Common myeloid progenitor, CD34-positive (primary cell): ENCODE measurements at regions not wholly inside any gene's neighbourhood (a gene's known extent, or its start where the extent isn't known, plus 50 kb on each side); places are given as distances from the start of the nearest gene placed in this dataset.

Experiments used
- CTCF ChIA-PET: fragments of 350-600 bp; sonication (Branson Sonifier 250); formaldehyde crosslinking; loops from one replicate; lab custom pipeline; 2021; ENCODE audit warnings: antibody characterized with exemption; lab: Charles Lee
- POLR2A ChIA-PET: fragments of 350-600 bp; sonication (Branson Sonifier 250); formaldehyde crosslinking; loops from one replicate; lab custom pipeline; 2021; ENCODE audit warnings: antibody characterized with exemption; lab: Charles Lee
- DNase-seq, 3 donors: peaks; one replicate each; pipeline versions ENCODE4 v3.0.0 to v3.0.0-alpha.2; 2013
- H3K27ac ChIP-seq, 2 experiments: 1 replicate in 1 of 2; 2 replicates in 1 of 2; pipeline ENCODE4 v1.7.0; 2013; ENCODE audit warnings: inconsistent platforms in 2 of 2, low read length in 2 of 2, mild to moderate bottlenecking in 2 of 2, low read depth in 1 of 2, moderate library complexity in 1 of 2; ENCODE audit not compliant: severe bottlenecking in 2 of 2, insufficient read depth in 1 of 2, poor library complexity in 1 of 2
- H3K27me3 ChIP-seq, 5 experiments: replicated peaks in 2 of 5; 1 replicate in 3 of 5; 2 replicates in 2 of 5; pipeline versions ENCODE4 v1.6.1 to v1.7.0; 2013; ENCODE audit warnings: low read length in 4 of 5, mild to moderate bottlenecking in 2 of 5, moderate library complexity in 2 of 5, inconsistent platforms in 1 of 5; ENCODE audit not compliant: insufficient read depth in 5 of 5, control insufficient read depth in 4 of 5
- H3K36me3 ChIP-seq, 4 experiments: 1 replicate in 2 of 4; 2 replicates in 2 of 4; pipeline versions ENCODE4 v1.6.1 to v1.7.0; 2013; ENCODE audit warnings: low read length in 3 of 4, control low read depth in 1 of 4, mild to moderate bottlenecking in 1 of 4; ENCODE audit not compliant: control insufficient read depth in 4 of 4, insufficient read depth in 4 of 4
- H3K4me1 ChIP-seq, 4 experiments: 1 replicate in 3 of 4; 2 replicates in 1 of 4; pipeline versions ENCODE4 v1.6.1 to v1.7.1; 2013; ENCODE audit warnings: low read length in 3 of 4, mild to moderate bottlenecking in 3 of 4, control low read depth in 1 of 4, inconsistent platforms in 1 of 4, moderate library complexity in 1 of 4; ENCODE audit not compliant: control insufficient read depth in 4 of 4, insufficient read depth in 4 of 4; ENCODE audit errors: control extremely low read depth in 1 of 4
- H3K4me3 ChIP-seq, 7 experiments: 1 replicate in 4 of 7; 2 replicates in 3 of 7; pipeline versions ENCODE4 v1.5.1 to v1.7.0; 2013; ENCODE audit warnings: mild to moderate bottlenecking in 7 of 7, low read length in 6 of 7, moderate library complexity in 6 of 7, inconsistent platforms in 2 of 7, low read depth in 2 of 7, control low read depth in 1 of 7; ENCODE audit not compliant: insufficient read depth in 4 of 7, control insufficient read depth in 1 of 7; ENCODE audit errors: extremely low read depth in 1 of 7
- H3K9me3 ChIP-seq, 5 experiments: 1 replicate in 4 of 5; 2 replicates in 1 of 5; pipeline versions ENCODE4 v1.6.1 to v1.7.1; 2013; ENCODE audit warnings: low read length in 4 of 5, mild to moderate bottlenecking in 2 of 5, inconsistent platforms in 1 of 5, low read depth in 1 of 5, moderate library complexity in 1 of 5; ENCODE audit not compliant: control insufficient read depth in 4 of 5, insufficient read depth in 2 of 5; ENCODE audit errors: control extremely low read depth in 1 of 5
- WGBS: methylation state at CpG from one replicate; pipeline ENCODE4 v1.1.5; 2013; ENCODE audit not compliant: insufficient coverage; 5-methylcytosine and 5-hydroxymethylcytosine counted together

- Histone ChIP-seq H3K27me3 (no peaks in the 10 kb centered on the region), H3K4me3 (no peak overlapping the region), H3K9me3 (peaks cover 0 to 9% (median 0%) of the 10 kb centered on the region in 5 experiments), H3K36me3 (no peaks in the 10 kb centered on the region), H3K4me1 (no peaks in the 10 kb centered on the region), H3K27ac (no peak overlapping the region)
- ChIA-PET POLR2A (no interaction called here), CTCF (interaction anchor here (1.0 to 1.3 kb wide), 2 partner anchors 10 to 172 kb away, joined by 3 read pairs; no protein-coding TSS in a partner anchor)
- 98% methylated on average over 6 of the region's 8 CpGs for WGBS
- DNase-seq: no peak
These were observed 132.8 kb upstream of the ALDH1B1 start for GRCh38 chr9:38259519-38260218.

DNA sequence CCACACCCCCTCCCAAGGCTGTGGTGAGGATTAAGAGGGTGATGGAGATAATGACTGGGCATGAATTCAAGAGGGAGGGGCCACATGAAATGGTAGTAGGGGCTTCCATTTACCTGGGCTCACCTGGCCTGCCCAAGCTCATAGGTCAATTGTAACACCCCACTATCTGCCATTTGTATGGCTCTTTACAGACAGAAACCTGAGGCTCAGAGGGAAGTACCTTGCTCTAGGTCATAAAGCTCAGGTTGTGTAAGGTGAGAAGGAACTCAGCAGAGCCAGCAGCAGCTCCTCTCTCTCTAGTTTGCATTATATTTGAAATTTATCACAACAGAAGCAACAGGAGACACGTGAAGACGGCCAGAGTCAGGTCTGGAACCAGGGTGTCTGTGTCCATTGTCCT lies 133.4 kb upstream of the ALDH1B1 start:
- no peaks in the 10 kb centered on the region for H3K36me3 ChIP-seq
- H3K9me3 ChIP-seq: peaks cover 0 to 9% (median 0%) of the 10 kb centered on the region in 5 experiments
- no peaks in the 10 kb centered on the region for H3K27me3 ChIP-seq
- WGBS: 100% methylated on average over 2 of the region's 2 CpGs
- no peaks in the 10 kb centered on the region for H3K4me1 ChIP-seq
- ChIA-PET CTCF (interaction anchor here (1.0 to 1.3 kb wide), 2 partner anchors 9 to 172 kb away, joined by 3 read pairs; no protein-coding TSS in a partner anchor), POLR2A (no interaction called here)
- no peak overlapping the region for H3K27ac ChIP-seq
- DNase-seq: no peak
- no peak overlapping the region for H3K4me3 ChIP-seq

GRCh38 chr9:38257626-38258215 lies 134.8 kb upstream of the ALDH1B1 start:
- Histone ChIP-seq H3K27ac (no peak overlapping the region), H3K4me3 (no peak overlapping the region), H3K36me3 (no peaks in the 10 kb centered on the region), H3K4me1 (no peaks in the 10 kb centered on the region), H3K9me3 (peaks cover 0 to 5% (median 0%) of the 10 kb centered on the region in 5 experiments), H3K27me3 (no peaks in the 10 kb centered on the region)
- no peak for DNase-seq
- POLR2A ChIA-PET: no interaction called here
- WGBS: 96% methylated on average over 3 of the region's 6 CpGs
- CTCF ChIA-PET: interaction anchor here (0.5 kb wide), 1 partner anchor 438 kb away, joined by 3 read pairs; no protein-coding TSS in a partner anchor

- no peaks in the 10 kb centered on the region for H3K36me3 ChIP-seq
- 94% methylated on average over 2 of the region's 2 CpGs for WGBS
- no peak overlapping the region for H3K4me3 ChIP-seq
- ChIA-PET CTCF (interaction anchor here (1.5 kb wide), 1 partner anchor 342 kb away, joined by 4 read pairs; no protein-coding TSS in a partner anchor), POLR2A (no interaction called here)
- no peak for DNase-seq
- H3K4me1 ChIP-seq: no peaks in the 10 kb centered on the region
- H3K27me3 ChIP-seq: no peaks in the 10 kb centered on the region
- H3K9me3 ChIP-seq: peaks cover 0 to 5% (median 0%) of the 10 kb centered on the region in 5 experiments
- no peak overlapping the region for H3K27ac ChIP-seq
These were observed 136.0 kb upstream of the ALDH1B1 start for GRCh38 chr9:38256461-38256860.

- Histone ChIP-seq H3K4me3 (no peak overlapping the region), H3K27me3 (no peaks in the 10 kb centered on the region), H3K9me3 (peaks cover 0 to 5% (median 0%) of the 10 kb centered on the region in 5 experiments), H3K36me3 (no peaks in the 10 kb centered on the region), H3K27ac (no peak overlapping the region), H3K4me1 (no peaks in the 10 kb centered on the region)
- CTCF ChIA-PET: interaction anchor here (1.5 kb wide), 1 partner anchor 342 kb away, joined by 4 read pairs; no protein-coding TSS in a partner anchor
- POLR2A ChIA-PET: no interaction called here
- WGBS: 93% methylated on average over 2 of the region's 3 CpGs
- DNase-seq: no peak
These were observed 136.9 kb upstream of the ALDH1B1 start for GRCh38 chr9:38255599-38255998.

DNA sequence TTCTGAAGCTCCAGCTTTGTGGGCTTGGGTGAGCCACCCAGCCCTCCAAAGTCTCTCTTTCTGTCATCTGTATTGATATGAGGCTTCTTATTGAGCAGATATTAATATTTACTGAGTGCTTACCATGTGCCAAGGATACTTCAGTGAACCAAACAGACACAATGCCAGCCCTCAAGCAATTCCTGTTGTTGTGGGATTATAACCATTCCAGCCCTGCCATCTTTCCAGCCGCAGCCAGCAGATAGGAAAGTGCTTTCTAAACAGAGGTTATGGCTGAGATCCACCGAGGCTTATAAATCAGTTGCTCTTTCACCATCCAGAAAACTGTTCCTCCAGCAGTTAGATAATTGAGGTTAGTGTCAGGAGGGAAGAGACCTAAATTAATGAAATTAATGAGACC lies 137.7 kb upstream of the ALDH1B1 start:
- no peak for DNase-seq
- Histone ChIP-seq H3K4me3 (no peak overlapping the region), H3K27ac (no peak overlapping the region), H3K4me1 (no peaks in the 10 kb centered on the region), H3K27me3 (no peaks in the 10 kb centered on the region), H3K36me3 (no peaks in the 10 kb centered on the region), H3K9me3 (peaks cover 0 to 3% (median 0%) of the 10 kb centered on the region in 5 experiments)
- WGBS: no CpG with 5 or more reads among the region's 2 CpGs
- CTCF ChIA-PET: no interaction called here
- POLR2A ChIA-PET: no interaction called here

GRCh38 chr9:38254151-38254550 lies 138.4 kb upstream of the ALDH1B1 start:
- CTCF ChIA-PET: interaction anchor here (0.7 kb wide), 1 partner anchor 31 kb away, joined by 3 read pairs; no protein-coding TSS in a partner anchor
- POLR2A ChIA-PET: no interaction called here
- no peaks in the 10 kb centered on the region for H3K4me1 ChIP-seq
- no peak overlapping the region for H3K4me3 ChIP-seq
- WGBS: 94% methylated on average over 4 of the region's 7 CpGs
- H3K27ac ChIP-seq: no peak overlapping the region
- no peak for DNase-seq
- H3K27me3 ChIP-seq: no peaks in the 10 kb centered on the region
- peaks cover 0 to 3% (median 0%) of the 10 kb centered on the region in 5 experiments for H3K9me3 ChIP-seq
- no peaks in the 10 kb centered on the region for H3K36me3 ChIP-seq
